GM10248 (cell line): ENCODE measurements at regions not wholly inside any gene's neighbourhood (a gene's known extent, or its start where the extent isn't known, plus 50 kb on each side); places are given as distances from the start of the nearest gene placed in this dataset.

ENCODE experiments used
- CTCF ChIA-PET: fragments of 300-600 bp; sonication (Branson Sonifier 250); formaldehyde crosslinking; extraction: SDS; loops from one replicate; lab custom pipeline; 2021; ENCODE audit warnings: antibody characterized with exemption; lab: Yijun Ruan, JAX
- POLR2A ChIA-PET: fragments of 350-650 bp; sonication (Branson Sonifier 250); formaldehyde crosslinking; extraction: SDS; loops from one replicate; lab custom pipeline; 2020; ENCODE audit warnings: antibody characterized with exemption; lab: Yijun Ruan, JAX
- DNase-seq: peaks from one replicate; pipeline ENCODE4 v3.0.0; 2012; ENCODE audit errors: extremely low spot score
- TF ChIP-seq, protein P1 (sequence below): IDR thresholded peaks from 2 replicates; pipeline ENCODE4 v1.5.1; 2012; ENCODE audit warnings: mild to moderate bottlenecking, low read depth; ENCODE audit errors: extremely low read depth, missing control alignments, control extremely low read depth

DNA sequence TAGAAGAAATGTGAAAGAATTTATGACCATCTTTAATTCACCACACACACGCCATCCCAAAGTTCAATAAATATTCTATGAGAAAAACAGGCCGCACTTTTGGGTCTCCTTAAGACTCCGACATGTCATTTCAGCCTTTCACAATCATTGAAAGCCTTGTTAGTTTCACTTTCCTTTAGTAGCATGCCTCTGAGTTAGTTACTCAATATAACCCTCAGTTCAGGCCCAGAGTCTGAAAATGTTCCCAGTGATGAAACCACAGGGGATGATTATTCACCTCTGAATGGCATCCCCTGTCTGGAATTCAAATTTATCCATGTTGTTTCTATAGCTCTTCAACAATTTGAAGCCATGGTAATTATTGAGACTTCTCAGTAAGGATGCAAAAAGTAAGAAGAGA, 278.1 kb upstream of the NRP1 start:
- ChIA-PET POLR2A (no interaction called here), CTCF (no interaction called here)
- TF ChIP-seq, protein P1, sequence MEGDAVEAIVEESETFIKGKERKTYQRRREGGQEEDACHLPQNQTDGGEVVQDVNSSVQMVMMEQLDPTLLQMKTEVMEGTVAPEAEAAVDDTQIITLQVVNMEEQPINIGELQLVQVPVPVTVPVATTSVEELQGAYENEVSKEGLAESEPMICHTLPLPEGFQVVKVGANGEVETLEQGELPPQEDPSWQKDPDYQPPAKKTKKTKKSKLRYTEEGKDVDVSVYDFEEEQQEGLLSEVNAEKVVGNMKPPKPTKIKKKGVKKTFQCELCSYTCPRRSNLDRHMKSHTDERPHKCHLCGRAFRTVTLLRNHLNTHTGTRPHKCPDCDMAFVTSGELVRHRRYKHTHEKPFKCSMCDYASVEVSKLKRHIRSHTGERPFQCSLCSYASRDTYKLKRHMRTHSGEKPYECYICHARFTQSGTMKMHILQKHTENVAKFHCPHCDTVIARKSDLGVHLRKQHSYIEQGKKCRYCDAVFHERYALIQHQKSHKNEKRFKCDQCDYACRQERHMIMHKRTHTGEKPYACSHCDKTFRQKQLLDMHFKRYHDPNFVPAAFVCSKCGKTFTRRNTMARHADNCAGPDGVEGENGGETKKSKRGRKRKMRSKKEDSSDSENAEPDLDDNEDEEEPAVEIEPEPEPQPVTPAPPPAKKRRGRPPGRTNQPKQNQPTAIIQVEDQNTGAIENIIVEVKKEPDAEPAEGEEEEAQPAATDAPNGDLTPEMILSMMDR, result no peak
- no peak for DNase-seq

DNA sequence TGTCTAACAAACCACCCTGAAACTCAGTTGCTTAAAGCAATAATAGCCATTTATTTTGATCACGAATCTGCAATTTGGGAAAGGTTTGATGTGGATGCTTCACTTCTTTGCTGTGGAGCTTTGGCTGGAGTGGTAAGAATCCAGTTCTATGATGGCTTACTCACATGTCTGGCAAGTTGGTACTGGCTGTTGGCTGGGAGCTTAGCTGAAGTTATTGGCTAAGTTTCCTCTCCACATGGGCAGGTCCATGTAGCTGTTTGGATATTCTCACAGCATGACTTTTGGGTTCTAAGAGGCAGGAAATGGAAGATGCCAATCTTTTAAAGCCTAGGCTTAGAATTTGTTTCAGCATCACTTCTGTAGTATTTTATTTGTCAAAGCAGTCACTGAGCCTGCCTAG, 277.6 kb upstream of the NRP1 start:
- no peak for DNase-seq
- ChIA-PET CTCF (no interaction called here), POLR2A (no interaction called here)
- TF ChIP-seq, protein P1, result no peak

DNA sequence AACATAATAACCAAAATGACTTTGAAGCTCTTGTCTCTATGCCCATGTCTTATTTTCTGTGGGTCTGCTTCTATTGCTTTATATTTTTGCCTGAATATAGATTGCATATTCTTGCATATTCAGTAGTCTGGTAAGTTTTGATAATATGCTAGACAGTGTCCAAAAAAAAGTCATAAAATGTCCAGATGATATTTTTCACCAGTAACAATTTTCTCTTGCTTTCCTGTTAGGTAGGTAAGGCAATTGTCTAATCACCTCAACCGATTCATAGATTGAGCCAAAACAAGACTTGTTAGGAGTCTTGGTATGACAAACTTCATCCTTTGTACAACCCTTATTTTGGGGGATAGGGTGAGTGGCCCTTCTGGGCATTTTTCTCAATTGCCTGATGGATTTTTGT, 277.0 kb upstream of the NRP1 start:
- ChIA-PET CTCF (no interaction called here), POLR2A (no interaction called here)
- TF ChIP-seq, protein P1, result no peak
- DNase-seq, result no peak

DNA sequence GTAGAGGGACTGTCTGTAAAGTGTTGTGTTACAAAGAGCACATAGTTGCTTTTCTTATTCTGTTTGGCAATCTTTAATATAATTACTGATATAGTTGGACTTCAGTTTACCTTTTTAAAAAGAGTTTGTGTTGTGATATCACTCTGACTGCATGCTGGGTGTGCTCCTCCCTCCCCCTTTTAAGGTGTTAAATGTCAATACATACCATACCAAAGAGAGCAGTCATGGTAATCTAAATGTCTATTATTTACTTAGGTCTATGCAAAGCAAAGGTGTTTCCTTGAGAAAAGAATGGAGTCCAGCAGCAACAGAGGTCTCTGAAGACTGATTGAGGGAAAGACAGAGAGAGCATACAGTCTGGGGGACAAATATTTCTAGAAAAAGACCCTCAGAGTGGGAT, 275.1 kb upstream of the NRP1 start:
- ChIA-PET CTCF (no interaction called here), POLR2A (no interaction called here)
- TF ChIP-seq, protein P1, result no peak
- no peak for DNase-seq

DNA sequence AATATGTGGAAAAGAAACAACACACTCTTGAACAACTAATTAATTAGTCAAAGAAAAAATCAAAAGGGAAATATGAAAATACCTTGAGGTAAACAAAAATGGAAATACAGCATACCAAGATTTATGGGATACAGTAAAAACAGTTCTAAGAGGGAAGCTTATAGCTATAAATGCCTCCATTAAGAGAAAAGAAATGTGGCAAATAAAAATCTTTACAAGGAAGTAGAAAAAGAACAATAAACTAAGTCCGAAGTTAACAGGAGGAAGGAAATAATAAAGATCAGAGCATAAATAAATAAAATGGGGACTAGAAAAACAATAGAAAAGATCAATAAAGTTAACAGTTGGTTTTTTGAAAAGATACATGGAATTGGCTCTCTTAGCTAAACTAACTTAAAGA, 267.8 kb upstream of the NRP1 start:
- no peak for DNase-seq
- ChIA-PET CTCF (no interaction called here), POLR2A (no interaction called here)
- TF ChIP-seq, protein P1, result no peak

DNA sequence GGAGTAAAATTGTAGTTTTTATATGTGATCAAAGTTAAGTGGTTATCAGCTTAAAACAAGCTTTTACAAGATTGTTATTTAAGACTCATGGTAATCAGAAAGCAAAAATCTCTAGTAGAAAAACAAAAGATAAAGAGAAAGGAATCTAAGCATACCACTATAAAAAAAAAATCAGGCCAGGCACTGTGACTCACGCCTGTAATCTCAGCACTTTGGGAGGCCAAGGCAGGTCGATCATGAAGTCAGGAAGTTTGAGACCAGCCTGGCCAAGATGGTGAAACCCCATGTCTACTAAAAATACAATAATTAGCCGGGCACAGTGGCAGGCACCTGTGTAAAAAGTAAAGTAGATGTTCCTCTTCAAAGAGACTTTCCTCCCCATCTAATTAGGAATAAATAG, 265.9 kb upstream of the NRP1 start:
- no peak for DNase-seq
- ChIA-PET CTCF (no interaction called here), POLR2A (no interaction called here)
- TF ChIP-seq, protein P1, result no peak

DNA sequence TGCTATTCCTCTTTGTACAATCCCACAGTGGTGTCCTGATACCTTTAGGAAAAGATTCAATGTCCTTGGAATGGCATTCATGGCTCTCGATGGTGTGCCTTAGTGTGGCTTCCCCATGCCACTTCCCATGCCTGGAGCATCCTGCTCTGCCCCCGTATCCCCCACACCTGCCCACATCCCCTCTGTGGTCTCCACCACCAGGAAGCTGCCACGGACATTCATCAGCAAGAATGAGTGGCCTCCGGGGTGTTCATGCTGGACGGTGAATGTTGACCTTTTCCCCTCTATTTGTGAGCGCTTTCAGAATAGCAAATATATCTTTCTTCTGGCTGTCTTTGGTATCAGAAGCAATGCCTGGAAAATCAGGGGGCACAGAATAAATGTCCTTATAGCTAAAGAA, 262.0 kb upstream of the NRP1 start:
- DNase-seq, result no peak
- ChIA-PET POLR2A (no interaction called here), CTCF (no interaction called here)
- TF ChIP-seq, protein P1, result no peak
